Lung (tissue), 11 donors: ENCODE measurements at regions not wholly inside any gene's neighbourhood (a gene's known extent, or its start where the extent isn't known, plus 50 kb on each side); places are given as distances from the start of the nearest gene placed in this dataset.

Source experiments
- ATAC-seq: fragments of 200-7000 bp; cut with Tn5 transposase; one replicate; pipeline ENCODE4 v1.9.1; 2020; ENCODE audit warnings: moderate number of reproducible peaks; ENCODE audit not compliant: insufficient read depth, low FRiP score
- DNase-seq, 3 donors: peaks; one replicate each; pipeline ENCODE4 v3.0.0-alpha.2; 2013 to 2017
- H3K27ac ChIP-seq, 2 donors: one replicate each; pipeline ENCODE4 v1.5.1; 2013; ENCODE audit warnings: mild to moderate bottlenecking in 2 of 2, moderate library complexity in 2 of 2, control low read depth in 1 of 2, inconsistent platforms in 1 of 2, low read depth in 1 of 2, low read length in 1 of 2
- H3K27me3 ChIP-seq, 3 donors: one replicate each; pipeline ENCODE4 v1.5.1; 2013; ENCODE audit warnings: low read length in 2 of 3; ENCODE audit not compliant: control insufficient read depth in 3 of 3, insufficient read depth in 3 of 3
- H3K36me3 ChIP-seq, 4 donors: one replicate each; pipeline ENCODE4 v1.5.1; 2013; ENCODE audit warnings: low read length in 4 of 4, mild to moderate bottlenecking in 1 of 4, moderate library complexity in 1 of 4; ENCODE audit not compliant: control insufficient read depth in 4 of 4, insufficient read depth in 4 of 4
- H3K4me1 ChIP-seq, 5 donors: one replicate each; pipeline ENCODE4 v1.5.1; 2013; ENCODE audit warnings: low read length in 5 of 5, mild to moderate bottlenecking in 2 of 5, moderate library complexity in 1 of 5; ENCODE audit not compliant: control insufficient read depth in 5 of 5, insufficient read depth in 5 of 5
- H3K4me3 ChIP-seq: one replicate; pipeline ENCODE4 v1.5.1; 2013; ENCODE audit warnings: mild to moderate bottlenecking, control low read depth, moderate library complexity
- H3K9ac ChIP-seq, 2 donors: one replicate each; pipeline ENCODE4 v1.5.1; 2013; ENCODE audit warnings: low read length in 2 of 2, control low read depth in 1 of 2; ENCODE audit not compliant: insufficient read depth in 1 of 2
- H3K9me3 ChIP-seq, 4 donors: one replicate each; pipeline ENCODE4 v1.5.1; 2013; ENCODE audit warnings: low read length in 3 of 4, mild to moderate bottlenecking in 1 of 4, moderate library complexity in 1 of 4; ENCODE audit not compliant: control insufficient read depth in 4 of 4, insufficient read depth in 3 of 4
- CTCF ChIP-seq: IDR thresholded peaks from 2 replicates; pipeline ENCODE4 v1.5.1; 2012; ENCODE audit warnings: mild to moderate bottlenecking; ENCODE audit errors: control extremely low read depth, extremely low read depth
- WGBS, 2 donors: extraction: QIAGEN DNeasy Blood & Tissue Kit; methylation state at CpG; one replicate each; pipeline ENCODE4 v1.1.7; 2013; 5-methylcytosine and 5-hydroxymethylcytosine counted together
- donor health status: control.
- donor health status: control.
- donor health status: Bipolar disorder and iron deficiency.
- donor health status: healthy.
- donor health status: DM: yes; HTN: yes; CAD: no.

GRCh38 chr6:56311533-56312448, 64.4 kb upstream of the COL21A1 start:
- peak; percentile 72 to 96 (median 96) for DNase-seq
- ATAC-seq, result peak; percentile 12
- H3K4me3 ChIP-seq, result no peak overlapping the region
- TF ChIP-seq CTCF, result no peak
- no peaks in the 10 kb centered on the region for H3K27me3 ChIP-seq
- WGBS, 2 donors, result 65 to 81% methylated on average over 5 of the region's 5 CpGs
- no peaks in the 10 kb centered on the region for H3K36me3 ChIP-seq
- peaks cover 0 to 37% (median 0%) of the 10 kb centered on the region in 5 donors for H3K4me1 ChIP-seq
- no peak overlapping the region for H3K9ac ChIP-seq
- peaks cover 0 to 3% (median 0%) of the 10 kb centered on the region in 4 donors for H3K9me3 ChIP-seq
- peak overlapping the region in 1 of 2 donors; percentile 2 for H3K27ac ChIP-seq

- no peak overlapping the region for H3K9ac ChIP-seq
- TF ChIP-seq CTCF, result no peak
- DNase-seq (peak; percentile 82 to 96 (median 95)), ATAC-seq (peak; percentile 51)
- no peak overlapping the region for H3K4me3 ChIP-seq
- peaks cover 0 to 37% (median 0%) of the 10 kb centered on the region in 5 donors for H3K4me1 ChIP-seq
- H3K9me3 ChIP-seq, result peaks cover 0 to 3% (median 0%) of the 10 kb centered on the region in 4 donors
- WGBS, 2 donors, result 10 to 30% methylated on average over 2 of the region's 2 CpGs
- H3K36me3 ChIP-seq, result no peaks in the 10 kb centered on the region
- H3K27me3 ChIP-seq, result no peaks in the 10 kb centered on the region
- no peak overlapping the region for H3K27ac ChIP-seq
These were observed 63.7 kb upstream of the COL21A1 start for GRCh38 chr6:56311061-56311460.

- ATAC-seq, result no peak
- H3K9ac ChIP-seq, result no peak overlapping the region
- H3K27me3 ChIP-seq, result no peaks in the 10 kb centered on the region
- peaks cover 0 to 3% (median 0%) of the 10 kb centered on the region in 4 donors for H3K9me3 ChIP-seq
- 79 to 96% methylated on average over 1 of the region's 1 CpG for WGBS, 2 donors
- DNase-seq, result peak in 2 of 3 donors; percentile 59 to 62
- TF ChIP-seq CTCF, result no peak
- no peak overlapping the region for H3K4me3 ChIP-seq
- H3K27ac ChIP-seq, result no peak overlapping the region
- peaks cover 0 to 37% (median 0%) of the 10 kb centered on the region in 5 donors for H3K4me1 ChIP-seq
- H3K36me3 ChIP-seq, result no peaks in the 10 kb centered on the region
These were observed 62.9 kb upstream of the COL21A1 start for GRCh38 chr6:56310241-56310640.
